ENCODE measurements at regions not wholly inside any gene's neighbourhood (a gene's known extent, or its start where the extent isn't known, plus 50 kb on each side); places are given as distances from the start of the nearest gene placed in this dataset.
"Not testable (repeated sequence)": the region's sequence is repeated elsewhere in the genome, so short reads cannot be mapped to it uniquely, and the experiment has no call there.

GRCh38 chr5:100066020-100066419, 469.2 kb upstream of the FAM174A start:
- H3K27me3 Mint-ChIP-seq (ENCODE audit: unreplicated experiment); H3K4me3 Mint-ChIP-seq (ENCODE audit: low read depth, unreplicated experiment); H3K9me3 Mint-ChIP-seq (ENCODE audit: low read depth, unreplicated experiment); intact Hi-C loops (cut with micrococcal nuclease; ENCODE audit: unreplicated experiment); CTCF ChIA-PET; H3K4me1 Mint-ChIP-seq (ENCODE audit: low read depth, unreplicated experiment); BruUV-seq (replicated peaks); DNase-seq; H3K36me3 Mint-ChIP-seq (ENCODE audit: insufficient read depth, unreplicated experiment); H3K27ac Mint-ChIP-seq (ENCODE audit: unreplicated experiment): not testable (repeated sequence)

GRCh38 chr5:100043475-100043874, 491.7 kb upstream of the FAM174A start:
- no TSS peak for BruUV-seq (replicated peaks)
- no peaks in the 10 kb centered on the region for H3K27me3 Mint-ChIP-seq (ENCODE audit: unreplicated experiment)
- CTCF ChIA-PET = no interaction called here
- no peaks in the 10 kb centered on the region for H3K36me3 Mint-ChIP-seq (ENCODE audit: insufficient read depth, unreplicated experiment)
- TF ChIP-seq CTCF (IDR thresholded peaks at IDR 0.05; ENCODE audit: unreplicated experiment) = no peak
- intact Hi-C loops (cut with micrococcal nuclease; ENCODE audit: unreplicated experiment) = no loop called here
- H3K9me3 Mint-ChIP-seq (ENCODE audit: low read depth, unreplicated experiment) = no peaks in the 10 kb centered on the region
- no peak overlapping the region for H3K4me3 Mint-ChIP-seq (ENCODE audit: low read depth, unreplicated experiment)
- no peak for DNase-seq
- H3K4me1 Mint-ChIP-seq (ENCODE audit: low read depth, unreplicated experiment) = no peaks in the 10 kb centered on the region
- no peak overlapping the region for H3K27ac Mint-ChIP-seq (ENCODE audit: unreplicated experiment)

GRCh38 chr5:100026606-100027005, 508.6 kb upstream of the FAM174A start:
- no TSS peak for BruUV-seq (replicated peaks)
- no peak for DNase-seq

GRCh38 chr5:100023536-100023935, 511.6 kb upstream of the FAM174A start:
- no peak for DNase-seq
- Mint-ChIP-seq H3K36me3 (ENCODE audit: insufficient read depth, unreplicated experiment) (no peaks in the 10 kb centered on the region), H3K27me3 (ENCODE audit: unreplicated experiment) (no peaks in the 10 kb centered on the region), H3K27ac (ENCODE audit: unreplicated experiment) (no peak overlapping the region), H3K4me1 (ENCODE audit: low read depth, unreplicated experiment) (no peaks in the 10 kb centered on the region), H3K4me3 (ENCODE audit: low read depth, unreplicated experiment) (no peak overlapping the region), H3K9me3 (ENCODE audit: low read depth, unreplicated experiment) (no peaks in the 10 kb centered on the region)
- CTCF ChIA-PET = no interaction called here
- BruUV-seq (replicated peaks) = no TSS peak
- TF ChIP-seq CTCF (IDR thresholded peaks at IDR 0.05; ENCODE audit: unreplicated experiment) = no peak
- intact Hi-C loops (cut with micrococcal nuclease; ENCODE audit: unreplicated experiment) = no loop called here

More at GRCh38 chr5:100026606-100027005, 508.6 kb upstream of the FAM174A start:
- H3K9me3 Mint-ChIP-seq (ENCODE audit: low read depth, unreplicated experiment) = peaks cover 3% of the 10 kb centered on the region
- H3K27me3 Mint-ChIP-seq (ENCODE audit: unreplicated experiment) = no peaks in the 10 kb centered on the region
- intact Hi-C loops (cut with micrococcal nuclease; ENCODE audit: unreplicated experiment) = no loop called here
- H3K4me3 Mint-ChIP-seq (ENCODE audit: low read depth, unreplicated experiment) = no peak overlapping the region
- no peak for TF ChIP-seq CTCF (IDR thresholded peaks at IDR 0.05; ENCODE audit: unreplicated experiment)
- no peak overlapping the region for H3K27ac Mint-ChIP-seq (ENCODE audit: unreplicated experiment)
- no peaks in the 10 kb centered on the region for H3K36me3 Mint-ChIP-seq (ENCODE audit: insufficient read depth, unreplicated experiment)
- no peaks in the 10 kb centered on the region for H3K4me1 Mint-ChIP-seq (ENCODE audit: low read depth, unreplicated experiment)
- CTCF ChIA-PET = no interaction called here

- H3K9me3 Mint-ChIP-seq (ENCODE audit: low read depth, unreplicated experiment) = no peaks in the 10 kb centered on the region
- BruUV-seq (replicated peaks) = no TSS peak
- no peaks in the 10 kb centered on the region for H3K4me1 Mint-ChIP-seq (ENCODE audit: low read depth, unreplicated experiment)
- H3K27ac Mint-ChIP-seq (ENCODE audit: unreplicated experiment) = no peak overlapping the region
- no peaks in the 10 kb centered on the region for H3K36me3 Mint-ChIP-seq (ENCODE audit: insufficient read depth, unreplicated experiment)
- no peak overlapping the region for H3K4me3 Mint-ChIP-seq (ENCODE audit: low read depth, unreplicated experiment)
- no peaks in the 10 kb centered on the region for H3K27me3 Mint-ChIP-seq (ENCODE audit: unreplicated experiment)
- CTCF ChIA-PET = no interaction called here
- intact Hi-C loops (cut with micrococcal nuclease; ENCODE audit: unreplicated experiment) = no loop called here
- TF ChIP-seq CTCF (IDR thresholded peaks at IDR 0.05; ENCODE audit: unreplicated experiment) = no peak
- DNase-seq = no peak
These were observed 517.5 kb upstream of the FAM174A start for GRCh38 chr5:100017520-100018262.

GRCh38 chr5:100013305-100013704, 521.9 kb upstream of the FAM174A start:
- H3K27ac Mint-ChIP-seq (ENCODE audit: unreplicated experiment); BruUV-seq (replicated peaks); H3K4me1 Mint-ChIP-seq (ENCODE audit: low read depth, unreplicated experiment); H3K27me3 Mint-ChIP-seq (ENCODE audit: unreplicated experiment); H3K9me3 Mint-ChIP-seq (ENCODE audit: low read depth, unreplicated experiment); intact Hi-C loops (cut with micrococcal nuclease; ENCODE audit: unreplicated experiment); H3K4me3 Mint-ChIP-seq (ENCODE audit: low read depth, unreplicated experiment); CTCF ChIA-PET; H3K36me3 Mint-ChIP-seq (ENCODE audit: insufficient read depth, unreplicated experiment); DNase-seq: not testable (repeated sequence)

GRCh38 chr5:100011160-100011559, 524.0 kb upstream of the FAM174A start:
- H3K27ac Mint-ChIP-seq (ENCODE audit: unreplicated experiment); intact Hi-C loops (cut with micrococcal nuclease; ENCODE audit: unreplicated experiment); H3K27me3 Mint-ChIP-seq (ENCODE audit: unreplicated experiment); H3K4me1 Mint-ChIP-seq (ENCODE audit: low read depth, unreplicated experiment); DNase-seq; BruUV-seq (replicated peaks); H3K4me3 Mint-ChIP-seq (ENCODE audit: low read depth, unreplicated experiment); H3K36me3 Mint-ChIP-seq (ENCODE audit: insufficient read depth, unreplicated experiment); H3K9me3 Mint-ChIP-seq (ENCODE audit: low read depth, unreplicated experiment): not testable (repeated sequence)
- CTCF ChIA-PET = interaction anchor here (0.6 to 0.7 kb wide), 2 partner anchors 35 to 371 kb away, joined by 3 to 8 read pairs; no protein-coding TSS in a partner anchor
